Upper lobe of left lung (tissue), 6 donors: ENCODE measurements at regions not wholly inside any gene's neighbourhood (a gene's known extent, or its start where the extent isn't known, plus 50 kb on each side); places are given as distances from the start of the nearest gene placed in this dataset.

ENCODE experiments used
- ATAC-seq, 2 donors: fragments of 200-7000 bp; cut with Tn5 transposase; one replicate each; pipeline ENCODE4 v1.9.1; 2022; ENCODE audit warnings: mild to moderate bottlenecking in 2 of 2, moderate library complexity in 2 of 2; ENCODE audit not compliant: low FRiP score in 2 of 2
- DNase-seq, 2 donors: peaks; one replicate each; pipeline ENCODE4 v3.0.0-alpha.2; 2019 to 2020
- H3K27ac ChIP-seq, 4 donors: fragments of 200-600 bp; sonication (generic); one replicate each; pipeline ENCODE4 v1.5.1; 2016 to 2019
- H3K27me3 ChIP-seq, 4 donors: fragments of 200-600 bp; sonication (generic); one replicate each; pipeline ENCODE4 v1.5.1; 2017 to 2019
- H3K36me3 ChIP-seq, 4 donors: fragments of 200-600 bp; sonication (generic); one replicate each; pipeline ENCODE4 v1.5.1; 2016 to 2019
- H3K4me1 ChIP-seq, 4 donors: fragments of 200-600 bp; sonication (generic); one replicate each; pipeline ENCODE4 v1.5.1; 2018 to 2019
- H3K4me3 ChIP-seq, 4 donors: fragments of 200-600 bp; sonication (generic); one replicate each; pipeline ENCODE4 v1.5.1; 2017 to 2019; ENCODE audit warnings: mild to moderate bottlenecking in 2 of 4, moderate library complexity in 1 of 4
- H3K9me3 ChIP-seq, 4 donors: fragments of 200-600 bp; sonication (generic); one replicate each; pipeline ENCODE4 v1.5.1; 2018 to 2019
- CTCF ChIP-seq, 6 experiments: fragments of 450-650 bp in 4 of 6; fragments of 200-600 bp in 2 of 6; sonication (generic) in 2 of 6; IDR thresholded peaks; one replicate each; pipeline ENCODE4 v1.5.1; 2016 to 2019; ENCODE audit warnings: antibody characterized with exemption in 6 of 6
- EP300 ChIP-seq, 4 donors: sonication (generic); formaldehyde crosslinking; IDR thresholded peaks; one replicate each; pipeline ENCODE4 v1.5.1; 2017; ENCODE audit warnings: antibody characterized with exemption in 4 of 4, control low read depth in 2 of 4
- POLR2A ChIP-seq, 4 donors: fragments of 450-650 bp; IDR thresholded peaks; one replicate each; pipeline ENCODE4 v1.5.1; 2016 to 2017; ENCODE audit warnings: antibody characterized with exemption in 4 of 4, mild to moderate bottlenecking in 2 of 4
- POLR2AphosphoS5 ChIP-seq, 2 donors: sonication (generic); formaldehyde crosslinking; IDR thresholded peaks; one replicate each; pipeline ENCODE4 v1.5.1; 2017; ENCODE audit warnings: antibody characterized with exemption in 2 of 2
- WGBS, 2 donors: methylation state at CpG; one replicate each; pipeline ENCODE4 v1.1.5; 2017 to 2018; 5-methylcytosine and 5-hydroxymethylcytosine counted together
- donor health status: DM: no; HTN: no; CAD: no; lungs with moderate emphysema.
- donor health status: DM: no; HTN: yes; CAD: no; lungs with severe emphysema.

DNA sequence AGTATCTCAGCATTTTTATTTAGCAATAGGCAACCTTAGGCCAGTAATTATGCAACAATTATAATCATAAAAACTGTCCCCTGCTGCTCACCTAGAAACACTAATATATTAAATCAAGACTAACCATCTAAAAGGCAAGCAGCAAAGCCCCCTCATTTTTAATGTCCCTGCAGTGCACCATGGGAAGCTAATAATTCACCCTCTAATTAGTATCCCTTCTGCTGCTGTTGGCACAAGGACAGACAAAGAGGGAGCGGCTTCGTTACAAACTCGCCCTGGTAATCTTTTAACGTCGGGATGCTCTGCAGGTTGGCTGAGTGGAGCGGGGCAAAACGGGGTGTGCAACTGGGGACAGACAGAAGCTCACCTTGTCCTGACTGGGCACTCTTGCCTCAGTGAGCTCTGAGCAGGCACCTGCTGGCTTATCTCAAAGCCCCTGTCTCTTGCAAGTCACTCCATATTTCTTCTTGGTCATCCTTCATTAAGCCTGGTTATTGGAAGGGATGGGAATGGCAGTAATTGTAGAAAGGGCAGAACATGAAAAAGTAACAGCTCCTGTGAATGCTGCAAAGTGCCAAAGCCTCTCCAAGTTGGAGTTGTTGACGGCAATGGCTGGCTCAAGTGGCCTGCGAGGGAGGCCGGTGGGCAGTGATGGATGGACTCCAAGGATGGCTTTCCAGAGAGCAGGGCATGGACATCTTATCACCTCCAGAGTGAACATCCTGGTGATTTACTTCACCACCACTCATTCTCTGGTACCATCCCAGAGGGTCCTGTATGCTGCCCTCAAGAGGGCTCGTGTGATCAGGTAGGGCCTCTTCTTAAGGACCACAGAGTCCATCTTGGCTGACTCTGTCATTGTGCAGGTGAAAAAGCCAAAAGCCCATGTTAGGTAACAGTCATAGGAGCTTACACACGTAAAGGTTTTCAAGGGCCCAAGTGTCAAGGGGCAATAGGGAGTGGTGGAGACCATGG lies 219.6 kb upstream of the N4BP1 start:
- ATAC-seq = no peak
- no peak for TF ChIP-seq EP300 (IDR thresholded peaks at IDR 0.05)
- TF ChIP-seq POLR2AphosphoS5 (IDR thresholded peaks at IDR 0.05) = no peak
- TF ChIP-seq POLR2A (IDR thresholded peaks at IDR 0.05) = no peak
- no peak for TF ChIP-seq CTCF (IDR thresholded peaks at IDR 0.05)
- H3K9me3 ChIP-seq = no peaks in the 10 kb centered on the region
- peak in 1 of 2 donors; percentile 22 for DNase-seq
- WGBS, 2 donors = 85 to 87% methylated on average over 12 of the region's 12 CpGs
- no peak overlapping the region for H3K4me3 ChIP-seq
- no peak overlapping the region for H3K27ac ChIP-seq
- no peaks in the 10 kb centered on the region for H3K27me3 ChIP-seq
- no peaks in the 10 kb centered on the region for H3K4me1 ChIP-seq
- H3K36me3 ChIP-seq = no peaks in the 10 kb centered on the region

DNA sequence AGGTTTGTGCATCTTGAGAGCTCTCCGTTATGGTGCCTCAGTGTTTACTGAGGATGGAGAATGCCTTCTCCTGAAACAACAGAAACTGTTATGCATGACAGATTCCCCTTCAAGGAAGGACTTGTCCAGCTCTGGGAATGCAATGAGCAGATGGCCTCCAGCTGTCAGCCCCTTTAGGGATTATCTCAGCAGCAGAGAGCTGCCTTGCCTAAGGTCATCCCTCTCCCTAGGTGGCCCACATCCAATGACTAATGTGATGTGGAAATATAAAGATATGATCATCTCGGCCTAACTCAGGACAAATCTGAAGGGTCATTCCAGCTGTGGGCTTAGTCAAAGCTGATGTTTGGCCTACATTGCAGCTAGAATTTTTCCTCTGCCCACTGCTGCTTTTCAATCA lies 214.3 kb upstream of the N4BP1 start:
- 66 to 73% methylated on average over 2 of the region's 2 CpGs for WGBS, 2 donors
- Histone ChIP-seq H3K27ac (no peak overlapping the region), H3K27me3 (no peaks in the 10 kb centered on the region), H3K4me1 (no peaks in the 10 kb centered on the region), H3K9me3 (no peaks in the 10 kb centered on the region), H3K36me3 (no peaks in the 10 kb centered on the region), H3K4me3 (no peak overlapping the region)
- DNase-seq = no peak
- no peak for TF ChIP-seq POLR2A (IDR thresholded peaks at IDR 0.05)
- TF ChIP-seq EP300 (IDR thresholded peaks at IDR 0.05) = no peak
- TF ChIP-seq CTCF (IDR thresholded peaks at IDR 0.05) = no peak
- no peak for TF ChIP-seq POLR2AphosphoS5 (IDR thresholded peaks at IDR 0.05)
- no peak for ATAC-seq

DNA sequence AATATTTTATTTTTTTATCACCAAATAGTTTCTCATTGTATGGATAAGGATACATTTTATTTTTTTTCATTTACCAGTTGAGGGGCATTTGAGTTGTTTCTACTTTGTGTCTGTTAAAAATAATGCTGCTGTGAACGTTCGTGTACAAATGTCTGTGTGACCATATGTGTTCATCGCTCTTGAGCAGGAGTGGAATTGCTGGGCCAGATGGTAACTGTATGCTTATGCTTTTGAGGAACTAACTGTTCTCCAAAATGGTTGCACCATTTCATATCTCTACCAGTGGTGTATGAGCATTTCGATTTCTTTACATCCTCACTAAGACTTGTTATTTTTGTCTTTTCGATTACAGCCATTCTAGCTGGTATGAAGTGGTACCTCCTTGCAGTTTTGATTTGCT lies 212.5 kb upstream of the N4BP1 start:
- 90 to 93% methylated on average over 5 of the region's 5 CpGs for WGBS, 2 donors
- H3K27ac ChIP-seq = no peak overlapping the region
- ATAC-seq = no peak

GRCh38 chr16:48820379-48820778 lies 210.4 kb upstream of the N4BP1 start:
- Histone ChIP-seq H3K27me3 (no peaks in the 10 kb centered on the region), H3K36me3 (no peaks in the 10 kb centered on the region), H3K4me1 (no peaks in the 10 kb centered on the region), H3K4me3 (no peak overlapping the region), H3K9me3 (no peaks in the 10 kb centered on the region), H3K27ac (no peak overlapping the region)
- no peak for DNase-seq
- no peak for ATAC-seq
- TF ChIP-seq CTCF (IDR thresholded peaks at IDR 0.05) (no peak), POLR2A (IDR thresholded peaks at IDR 0.05) (no peak), EP300 (IDR thresholded peaks at IDR 0.05) (no peak), POLR2AphosphoS5 (IDR thresholded peaks at IDR 0.05) (no peak)
- 67 to 69% methylated on average over 2 of the region's 2 CpGs for WGBS, 2 donors

More for the DNA sequence above, 212.5 kb upstream of the N4BP1 start:
- Histone ChIP-seq H3K4me1 (no peaks in the 10 kb centered on the region), H3K27me3 (no peaks in the 10 kb centered on the region), H3K4me3 (no peak overlapping the region), H3K36me3 (no peaks in the 10 kb centered on the region), H3K9me3 (no peaks in the 10 kb centered on the region)
- no peak for DNase-seq
- no peak for TF ChIP-seq POLR2A (IDR thresholded peaks at IDR 0.05)
- no peak for TF ChIP-seq EP300 (IDR thresholded peaks at IDR 0.05)
- no peak for TF ChIP-seq POLR2AphosphoS5 (IDR thresholded peaks at IDR 0.05)
- no peak for TF ChIP-seq CTCF (IDR thresholded peaks at IDR 0.05)
